ENCODE measurements at regions not wholly inside any gene's neighbourhood (a gene's known extent, or its start where the extent isn't known, plus 50 kb on each side); places are given as distances from the start of the nearest gene placed in this dataset.

- no TSS peak for BruUV-seq (replicated peaks)
- Histone ChIP-seq H4K20me1 (ENCODE audit: insufficient read depth) (no peaks in the 10 kb centered on the region), H3K79me2 (ENCODE audit: low read depth) (no peaks in the 10 kb centered on the region), H2AFZ (peak overlapping the region; percentile 70), H3K27ac (peak overlapping the region; percentile 96), H3K4me2 (peak overlapping the region; percentile 80), H3F3A (ENCODE audit: insufficient read depth, low read depth) (peaks cover 34% of the 10 kb centered on the region), H3K27me3 (ENCODE audit: insufficient read depth, low read depth) (no peaks in the 10 kb centered on the region), H3K4me3 (peak overlapping the region; percentile 41; the same call in 1 of the 2 replicates), H3K9me3 (ENCODE audit: insufficient read depth, low read depth) (peaks cover 15% of the 10 kb centered on the region; the same call in 1 of the 2 replicates), H3K4me1 (replicated peaks; ENCODE audit: insufficient read depth) (peaks cover 43% of the 10 kb centered on the region), H3K36me3 (ENCODE audit: low read depth) (no peaks in the 10 kb centered on the region; the same call in 1 of the 2 replicates), H3K9me2 (ENCODE audit: insufficient read depth) (no peaks in the 10 kb centered on the region)
- intact Hi-C loops (cut with micrococcal nuclease; ENCODE audit: unreplicated experiment), result loop anchor here (1.0 to 2.0 kb wide), 2 partner anchors 21 to 46 kb away; no protein-coding TSS in a partner anchor
- no peak for TF ChIP-seq EZH2 (IDR thresholded peaks at IDR 0.05; ENCODE audit: low read depth)
- TF ChIP-seq, protein P1, sequence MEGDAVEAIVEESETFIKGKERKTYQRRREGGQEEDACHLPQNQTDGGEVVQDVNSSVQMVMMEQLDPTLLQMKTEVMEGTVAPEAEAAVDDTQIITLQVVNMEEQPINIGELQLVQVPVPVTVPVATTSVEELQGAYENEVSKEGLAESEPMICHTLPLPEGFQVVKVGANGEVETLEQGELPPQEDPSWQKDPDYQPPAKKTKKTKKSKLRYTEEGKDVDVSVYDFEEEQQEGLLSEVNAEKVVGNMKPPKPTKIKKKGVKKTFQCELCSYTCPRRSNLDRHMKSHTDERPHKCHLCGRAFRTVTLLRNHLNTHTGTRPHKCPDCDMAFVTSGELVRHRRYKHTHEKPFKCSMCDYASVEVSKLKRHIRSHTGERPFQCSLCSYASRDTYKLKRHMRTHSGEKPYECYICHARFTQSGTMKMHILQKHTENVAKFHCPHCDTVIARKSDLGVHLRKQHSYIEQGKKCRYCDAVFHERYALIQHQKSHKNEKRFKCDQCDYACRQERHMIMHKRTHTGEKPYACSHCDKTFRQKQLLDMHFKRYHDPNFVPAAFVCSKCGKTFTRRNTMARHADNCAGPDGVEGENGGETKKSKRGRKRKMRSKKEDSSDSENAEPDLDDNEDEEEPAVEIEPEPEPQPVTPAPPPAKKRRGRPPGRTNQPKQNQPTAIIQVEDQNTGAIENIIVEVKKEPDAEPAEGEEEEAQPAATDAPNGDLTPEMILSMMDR (conservative IDR thresholded peaks at IDR 0.05), result no peak
- ChIA-PET POLR2A (ENCODE audit: unreplicated experiment) (interaction anchor here (0.6 kb wide), 1 partner anchor 13 kb away, joined by 4 read pairs; no protein-coding TSS in a partner anchor), CTCF (no interaction called here)
- DNase-seq, result no peak
Measured at GRCh38 chr9:86720639-86721225, 226.6 kb downstream of the GAS1 start.

DNA sequence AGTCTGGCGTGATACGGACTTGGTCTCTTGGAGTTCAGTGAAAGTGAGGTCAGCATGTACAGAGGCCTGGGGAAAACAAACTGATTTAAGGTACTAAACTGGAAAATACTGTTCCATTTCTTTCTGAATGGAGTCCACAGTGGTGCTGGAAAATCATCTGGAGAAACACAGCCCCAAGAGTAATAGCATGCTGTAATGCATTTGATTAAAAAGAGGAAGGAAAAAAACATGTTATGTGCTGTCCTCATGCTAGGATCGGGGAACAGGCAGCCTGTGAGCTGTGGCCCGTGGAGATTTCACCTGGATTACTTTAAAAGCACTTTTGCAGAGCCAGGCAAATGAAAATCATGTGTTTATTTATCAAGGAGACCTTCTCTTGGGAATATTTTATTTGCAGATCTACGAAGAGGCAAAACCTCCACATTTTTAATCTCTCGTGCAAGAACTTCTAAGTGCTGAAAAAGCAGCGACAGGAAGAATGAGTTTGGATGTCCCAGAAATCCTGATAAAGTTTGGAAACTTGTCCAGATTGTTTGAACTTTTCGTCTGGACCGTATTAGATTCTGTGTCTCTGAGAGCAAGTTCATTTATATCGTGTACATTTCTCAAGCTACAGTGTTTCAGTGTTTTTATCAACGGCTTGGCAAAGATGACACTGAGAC lies 228.8 kb downstream of the GAS1 start:
- Histone ChIP-seq H3K9me2 (ENCODE audit: insufficient read depth) (no peaks in the 10 kb centered on the region), H3K9me3 (ENCODE audit: insufficient read depth, low read depth) (peaks cover 15% of the 10 kb centered on the region; the same call in 1 of the 2 replicates), H3K27ac (no peak overlapping the region), H3K36me3 (ENCODE audit: low read depth) (no peaks in the 10 kb centered on the region; the same call in 1 of the 2 replicates), H3K4me3 (no peak overlapping the region), H3K4me2 (no peak overlapping the region), H2AFZ (no peak overlapping the region), H3K4me1 (replicated peaks; ENCODE audit: insufficient read depth) (peaks cover 36% of the 10 kb centered on the region), H3F3A (ENCODE audit: insufficient read depth, low read depth) (peaks cover 34% of the 10 kb centered on the region), H3K79me2 (ENCODE audit: low read depth) (no peaks in the 10 kb centered on the region), H3K27me3 (ENCODE audit: insufficient read depth, low read depth) (no peaks in the 10 kb centered on the region), H4K20me1 (ENCODE audit: insufficient read depth) (no peaks in the 10 kb centered on the region)
- no peak for DNase-seq
- BruUV-seq (replicated peaks), result no TSS peak
- TF ChIP-seq EZH2 (IDR thresholded peaks at IDR 0.05; ENCODE audit: low read depth), result no peak
- TF ChIP-seq, protein P1 (conservative IDR thresholded peaks at IDR 0.05), result no peak
- intact Hi-C loops (cut with micrococcal nuclease; ENCODE audit: unreplicated experiment), result no loop called here
- POLR2A ChIA-PET (ENCODE audit: unreplicated experiment), result no interaction called here
- CTCF ChIA-PET, result no interaction called here

- no peak overlapping the region for H3K4me3 ChIP-seq
- H3K79me2 ChIP-seq (ENCODE audit: low read depth), result no peaks in the 10 kb centered on the region
- peaks cover 15% of the 10 kb centered on the region; the same call in 1 of the 2 replicates for H3K9me3 ChIP-seq (ENCODE audit: insufficient read depth, low read depth)
- peaks cover 16% of the 10 kb centered on the region for H3F3A ChIP-seq (ENCODE audit: insufficient read depth, low read depth)
- CTCF ChIA-PET, result no interaction called here
- POLR2A ChIA-PET (ENCODE audit: unreplicated experiment), result no interaction called here
- H3K4me2 ChIP-seq, result no peak overlapping the region
- BruUV-seq (replicated peaks), result no TSS peak
- no peak overlapping the region for H2AFZ ChIP-seq
- no peaks in the 10 kb centered on the region for H3K9me2 ChIP-seq (ENCODE audit: insufficient read depth)
- intact Hi-C loops (cut with micrococcal nuclease; ENCODE audit: unreplicated experiment), result no loop called here
- TF ChIP-seq EZH2 (IDR thresholded peaks at IDR 0.05; ENCODE audit: low read depth), result no peak
- TF ChIP-seq, protein P1 (conservative IDR thresholded peaks at IDR 0.05), result no peak
- H4K20me1 ChIP-seq (ENCODE audit: insufficient read depth), result no peaks in the 10 kb centered on the region
- no peak overlapping the region for H3K27ac ChIP-seq
- H3K36me3 ChIP-seq (ENCODE audit: low read depth), result no peaks in the 10 kb centered on the region; the same call in 1 of the 2 replicates
- H3K4me1 ChIP-seq (replicated peaks; ENCODE audit: insufficient read depth), result peaks cover 15% of the 10 kb centered on the region
- DNase-seq, result no peak
- no peaks in the 10 kb centered on the region for H3K27me3 ChIP-seq (ENCODE audit: insufficient read depth, low read depth)
Measured at GRCh38 chr9:86716326-86716922, 230.9 kb downstream of the GAS1 start.

Measured in PC-9 (cell line).